ENCODE measurements at regions not wholly inside any gene's neighbourhood (a gene's known extent, or its start where the extent isn't known, plus 50 kb on each side); places are given as distances from the start of the nearest gene placed in this dataset.
"Not testable (repeated sequence)": the region's sequence is repeated elsewhere in the genome, so short reads cannot be mapped to it uniquely, and the experiment has no call there.

- TF ChIP-seq EZH2 (IDR thresholded peaks at IDR 0.05; ENCODE audit: borderline replicate concordance, low read depth, low read length, severe bottlenecking); CTCF (IDR thresholded peaks at IDR 0.05; ENCODE audit: extremely low read depth in 1 of 2, insufficient read depth in 1 of 2, low read depth in 1 of 2, low read length in 2 of 2); MAX (IDR thresholded peaks at IDR 0.05; ENCODE audit: insufficient read depth, insufficient read length); POLR2A (IDR thresholded peaks at IDR 0.05; ENCODE audit: low read depth, low read length); FOS (IDR thresholded peaks at IDR 0.05; ENCODE audit: borderline replicate concordance, insufficient read depth, low read length); JUN (IDR thresholded peaks at IDR 0.05; ENCODE audit: borderline replicate concordance, insufficient read depth, insufficient read length, low read depth): not testable (repeated sequence)
Measured at GRCh38 chr1:198404632-198405031, 135.8 kb downstream of the ATP6V1G3 start.
